Activated B cell treated with CpG ODN at 0.5 μM for 24 hours (primary cell): ENCODE measurements at regions not wholly inside any gene's neighbourhood (a gene's known extent, or its start where the extent isn't known, plus 50 kb on each side); places are given as distances from the start of the nearest gene placed in this dataset.

Source experiments
- ATAC-seq: fragments of 200-7000 bp; cut with Tn5 transposase; one replicate; pipeline ENCODE4 v1.10.0; 2021; ENCODE audit warnings: low read depth, mild to moderate bottlenecking, moderate library complexity
- CTCF ChIA-PET: fragments of 350-600 bp; sonication (Branson Sonifier 250); formaldehyde crosslinking; loops from one replicate; lab custom pipeline; 2021; ENCODE audit warnings: antibody characterized with exemption; lab: Charles Lee
- POLR2A ChIA-PET: fragments of 350-600 bp; sonication (Branson Sonifier 250); formaldehyde crosslinking; loops from one replicate; lab custom pipeline; 2021; ENCODE audit warnings: antibody characterized with exemption; lab: Charles Lee
- DNase-seq: peaks from one replicate; pipeline ENCODE4 v3.0.0; 2022
- H3K27ac Mint-ChIP-seq: one replicate; pipeline ENCODE4 v1.8.0; 2020; ENCODE audit warnings: mixed read lengths
- H3K27me3 Mint-ChIP-seq: one replicate; pipeline ENCODE4 v1.8.0; 2021; ENCODE audit warnings: mixed read lengths
- H3K36me3 Mint-ChIP-seq: one replicate; pipeline ENCODE4 v1.8.0; 2021; ENCODE audit warnings: low read depth, mixed read lengths
- H3K4me1 Mint-ChIP-seq: one replicate; pipeline ENCODE4 v1.8.0; 2021; ENCODE audit warnings: mixed read lengths
- H3K4me3 Mint-ChIP-seq: one replicate; pipeline ENCODE4 v1.8.0; 2020; ENCODE audit warnings: mild to moderate bottlenecking, mixed read lengths
- H3K9me3 Mint-ChIP-seq: one replicate; pipeline ENCODE4 v1.8.0; 2020; ENCODE audit warnings: mixed read lengths
- CTCF ChIP-seq: fragments of 200-600 bp; IDR thresholded peaks from one replicate; pipeline ENCODE4 v1.8.0; 2022; ENCODE audit warnings: antibody characterized with exemption, mild to moderate bottlenecking
- intact Hi-C: fragments of 100-400 bp; cut with micrococcal nuclease; formaldehyde crosslinking; loops from one replicate; pipeline ENCODE4 v1.15.1; 2024

GRCh38 chr2:215606219-215606618 is 170.4 kb upstream of the FN1 start:
- ChIA-PET CTCF (no interaction called here), POLR2A (no interaction called here)
- ATAC-seq (no peak), DNase-seq (no peak)
- Mint-ChIP-seq H3K4me1 (no peaks in the 10 kb centered on the region), H3K27ac (no peak overlapping the region), H3K36me3 (no peaks in the 10 kb centered on the region), H3K4me3 (no peak overlapping the region), H3K9me3 (no peaks in the 10 kb centered on the region), H3K27me3 (no peaks in the 10 kb centered on the region)
- TF ChIP-seq CTCF = no peak
- intact Hi-C loops = no loop called here

- H3K27ac Mint-ChIP-seq = no peak overlapping the region
- ATAC-seq (no peak), DNase-seq (no peak)
- TF ChIP-seq CTCF = no peak
- H3K4me3 Mint-ChIP-seq = no peak overlapping the region
- intact Hi-C loops = no loop called here
- POLR2A ChIA-PET = no interaction called here
- no peaks in the 10 kb centered on the region for H3K4me1 Mint-ChIP-seq
- H3K9me3 Mint-ChIP-seq = no peaks in the 10 kb centered on the region
- no peaks in the 10 kb centered on the region for H3K27me3 Mint-ChIP-seq
- CTCF ChIA-PET = no interaction called here
- no peaks in the 10 kb centered on the region for H3K36me3 Mint-ChIP-seq
These were observed 169.3 kb upstream of the FN1 start for GRCh38 chr2:215605214-215605613.

GRCh38 chr2:215604606-215605005 is 168.7 kb upstream of the FN1 start:
- Mint-ChIP-seq H3K36me3 (no peaks in the 10 kb centered on the region), H3K9me3 (no peaks in the 10 kb centered on the region), H3K4me1 (no peaks in the 10 kb centered on the region), H3K4me3 (no peak overlapping the region), H3K27me3 (no peaks in the 10 kb centered on the region), H3K27ac (no peak overlapping the region)
- TF ChIP-seq CTCF = no peak
- ChIA-PET CTCF (no interaction called here), POLR2A (no interaction called here)
- ATAC-seq (no peak), DNase-seq (no peak)
- intact Hi-C loops = no loop called here

- Mint-ChIP-seq H3K9me3 (no peaks in the 10 kb centered on the region), H3K36me3 (no peaks in the 10 kb centered on the region), H3K4me1 (no peaks in the 10 kb centered on the region), H3K4me3 (no peak overlapping the region), H3K27me3 (no peaks in the 10 kb centered on the region), H3K27ac (no peak overlapping the region)
- intact Hi-C loops = no loop called here
- DNase-seq (no peak), ATAC-seq (no peak)
- TF ChIP-seq CTCF = no peak
- ChIA-PET POLR2A (no interaction called here), CTCF (no interaction called here)
These were observed 167.6 kb upstream of the FN1 start for GRCh38 chr2:215603440-215603839.

GRCh38 chr2:215602997-215603396 is 167.1 kb upstream of the FN1 start:
- Mint-ChIP-seq H3K36me3 (no peaks in the 10 kb centered on the region), H3K27me3 (no peaks in the 10 kb centered on the region), H3K4me3 (no peak overlapping the region), H3K27ac (no peak overlapping the region), H3K4me1 (no peaks in the 10 kb centered on the region), H3K9me3 (no peaks in the 10 kb centered on the region)
- no peak for TF ChIP-seq CTCF
- CTCF ChIA-PET = no interaction called here
- DNase-seq = no peak
- no peak for ATAC-seq
- intact Hi-C loops = no loop called here
- POLR2A ChIA-PET = no interaction called here
